ENCODE measurements at regions not wholly inside any gene's neighbourhood (a gene's known extent, or its start where the extent isn't known, plus 50 kb on each side); places are given as distances from the start of the nearest gene placed in this dataset.

DNA sequence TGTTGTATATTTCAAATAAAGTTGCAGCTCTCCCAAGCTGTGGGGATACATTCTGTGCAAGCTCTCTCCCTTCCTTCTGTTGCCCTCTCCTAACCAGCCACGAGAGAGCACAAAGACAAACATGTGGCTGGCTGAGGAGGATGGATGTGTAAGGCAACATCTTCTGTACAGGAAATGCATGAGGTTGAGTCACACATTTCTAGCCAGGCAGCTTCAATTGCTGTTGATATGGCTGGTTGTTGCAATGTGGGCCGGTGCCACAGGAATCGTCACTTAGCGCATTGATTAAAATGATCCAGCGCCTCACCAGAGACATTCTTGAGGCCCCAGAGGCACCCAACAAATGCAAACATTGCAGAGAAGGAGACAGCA is 207.1 kb downstream of the ICE1 start:
- Histone ChIP-seq H3K4me1 (ENCODE audit: control insufficient read depth, low read depth, low read length) (no peaks in the 10 kb centered on the region), H2BK5ac (ENCODE audit: low read length) (no peak overlapping the region), H3K23ac (ENCODE audit: low read length) (no peak overlapping the region), H3K79me1 (ENCODE audit: low read length) (no peaks in the 10 kb centered on the region), H3K56ac (ENCODE audit: low read length) (no peak overlapping the region), H4K8ac (ENCODE audit: low read depth, low read length) (no peak overlapping the region), H2BK15ac (replicated peaks; ENCODE audit: low read depth) (no peak overlapping the region), H3K4ac (ENCODE audit: low read depth, low read length) (no peak overlapping the region), H3K27ac (ENCODE audit: low read depth, low read length) (no peak overlapping the region), H2AK5ac (ENCODE audit: low read length) (no peak overlapping the region), H3K79me2 (ENCODE audit: control insufficient read depth, insufficient read depth, low read length) (no peaks in the 10 kb centered on the region), H2BK120ac (ENCODE audit: low read depth, low read length) (no peak overlapping the region), H3K27me3 (ENCODE audit: insufficient read depth, low read length, poor library complexity) (no peaks in the 10 kb centered on the region), H4K5ac (ENCODE audit: low read length) (no peak overlapping the region), H3K9ac (ENCODE audit: low read length) (no peak overlapping the region), H3K36me3 (ENCODE audit: control insufficient read depth, insufficient read depth, low read length) (no peaks in the 10 kb centered on the region), H3K4me3 (ENCODE audit: low read length) (no peak overlapping the region), H3K18ac (ENCODE audit: low read length) (no peak overlapping the region), H3K4me2 (ENCODE audit: low read length) (no peak overlapping the region)
- DNase-seq = no peak
- no CpG with 5 or more reads among the region's 5 CpGs for WGBS (ENCODE audit: extremely low coverage, insufficient coverage, low lambda C conversion rate)

DNA sequence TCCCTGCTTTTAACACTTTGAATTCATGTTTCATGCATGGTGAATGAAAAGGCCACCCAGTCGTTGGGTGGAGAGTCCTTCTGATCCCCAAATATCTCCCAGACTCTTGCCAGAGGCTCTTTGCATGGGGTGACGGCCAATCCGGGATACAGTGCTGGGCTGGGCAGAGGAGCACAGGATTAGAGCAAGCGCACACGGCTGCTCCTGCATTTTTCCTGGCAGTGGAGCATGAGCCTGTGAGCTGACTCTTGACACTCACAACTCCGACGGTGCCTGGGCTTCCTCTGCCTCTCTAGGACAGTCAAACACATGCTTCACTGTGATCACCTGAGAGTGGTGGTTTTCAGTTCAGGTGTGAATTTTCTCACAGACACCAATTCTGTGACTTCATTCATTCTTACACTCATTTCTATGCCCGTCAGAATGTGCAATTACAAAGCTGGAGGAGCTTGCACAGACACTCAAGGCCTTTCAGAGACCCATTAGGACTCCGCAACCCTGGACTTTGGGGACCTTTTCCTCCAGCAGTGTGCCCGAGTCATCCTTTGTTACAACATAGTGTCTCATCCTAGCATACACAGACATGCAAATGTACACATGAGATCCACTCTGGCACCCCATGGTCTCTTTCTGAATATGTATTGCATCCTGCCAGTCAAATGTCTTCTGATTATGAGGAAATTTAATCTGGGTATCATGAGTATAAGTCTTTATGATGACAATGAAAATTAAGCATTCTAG is 206.6 kb downstream of the ICE1 start:
- Histone ChIP-seq H4K5ac (ENCODE audit: low read length) (no peak overlapping the region), H3K56ac (ENCODE audit: low read length) (no peak overlapping the region), H2BK15ac (replicated peaks; ENCODE audit: low read depth) (no peak overlapping the region), H3K9ac (ENCODE audit: low read length) (no peak overlapping the region), H3K23ac (ENCODE audit: low read length) (no peak overlapping the region), H3K27me3 (ENCODE audit: insufficient read depth, low read length, poor library complexity) (no peaks in the 10 kb centered on the region), H2BK120ac (ENCODE audit: low read depth, low read length) (no peak overlapping the region), H3K27ac (ENCODE audit: low read depth, low read length) (no peak overlapping the region), H2AK5ac (ENCODE audit: low read length) (no peak overlapping the region), H3K4me1 (ENCODE audit: control insufficient read depth, low read depth, low read length) (no peaks in the 10 kb centered on the region), H3K36me3 (ENCODE audit: control insufficient read depth, insufficient read depth, low read length) (no peaks in the 10 kb centered on the region), H3K4ac (ENCODE audit: low read depth, low read length) (no peak overlapping the region), H3K79me1 (ENCODE audit: low read length) (no peaks in the 10 kb centered on the region), H2BK5ac (ENCODE audit: low read length) (no peak overlapping the region), H4K8ac (ENCODE audit: low read depth, low read length) (no peak overlapping the region), H3K4me2 (ENCODE audit: low read length) (no peak overlapping the region), H3K4me3 (ENCODE audit: low read length) (no peak overlapping the region), H3K18ac (ENCODE audit: low read length) (no peak overlapping the region), H3K79me2 (ENCODE audit: control insufficient read depth, insufficient read depth, low read length) (no peaks in the 10 kb centered on the region)
- DNase-seq = no peak
- whole genome bisulfite sequencing (ENCODE audit: extremely low coverage, insufficient coverage, low lambda C conversion rate) = no CpG with 5 or more reads among the region's 10 CpGs

DNA sequence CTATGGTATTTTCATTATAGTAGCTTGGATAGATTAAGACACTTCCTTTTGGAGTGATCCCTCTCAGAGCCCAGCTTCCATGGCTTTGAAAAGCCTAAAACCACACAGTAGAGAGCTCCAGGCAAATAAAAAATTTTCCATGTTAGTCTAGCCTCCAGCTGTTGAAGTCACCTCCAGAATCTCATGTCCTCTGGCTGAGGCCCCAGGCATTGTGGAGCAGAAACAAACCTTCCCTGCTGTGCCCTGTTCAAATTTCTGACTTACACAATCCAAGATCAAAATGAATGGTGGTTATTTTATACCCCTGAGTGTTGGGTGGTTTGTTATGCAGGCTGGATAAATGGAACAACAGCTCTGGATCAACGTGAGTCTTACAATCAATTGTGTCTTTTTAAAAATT is 203.9 kb downstream of the ICE1 start:
- H3K18ac ChIP-seq (ENCODE audit: low read length) = no peak overlapping the region
- H3K4me1 ChIP-seq (ENCODE audit: control insufficient read depth, low read depth, low read length) = no peaks in the 10 kb centered on the region
- no peak overlapping the region for H3K27ac ChIP-seq (ENCODE audit: low read depth, low read length)
- H3K56ac ChIP-seq (ENCODE audit: low read length) = no peak overlapping the region
- no peak overlapping the region for H3K4me3 ChIP-seq (ENCODE audit: low read length)
- H4K5ac ChIP-seq (ENCODE audit: low read length) = no peak overlapping the region
- H3K79me2 ChIP-seq (ENCODE audit: control insufficient read depth, insufficient read depth, low read length) = no peaks in the 10 kb centered on the region
- H3K4ac ChIP-seq (ENCODE audit: low read depth, low read length) = no peak overlapping the region
- no peak for DNase-seq
- H3K36me3 ChIP-seq (ENCODE audit: control insufficient read depth, insufficient read depth, low read length) = no peaks in the 10 kb centered on the region
- no peaks in the 10 kb centered on the region for H3K79me1 ChIP-seq (ENCODE audit: low read length)
- no peak overlapping the region for H2BK120ac ChIP-seq (ENCODE audit: low read depth, low read length)
- H3K27me3 ChIP-seq (ENCODE audit: insufficient read depth, low read length, poor library complexity) = no peaks in the 10 kb centered on the region
- H2BK15ac ChIP-seq (replicated peaks; ENCODE audit: low read depth) = no peak overlapping the region
- no peak overlapping the region for H3K9ac ChIP-seq (ENCODE audit: low read length)
- WGBS (ENCODE audit: extremely low coverage, insufficient coverage, low lambda C conversion rate) = no CpG with 5 or more reads among the region's 1 CpG
- no peak overlapping the region for H3K23ac ChIP-seq (ENCODE audit: low read length)
- no peak overlapping the region for H2AK5ac ChIP-seq (ENCODE audit: low read length)
- H3K4me2 ChIP-seq (ENCODE audit: low read length) = no peak overlapping the region
- no peak overlapping the region for H4K8ac ChIP-seq (ENCODE audit: low read depth, low read length)
- H2BK5ac ChIP-seq (ENCODE audit: low read length) = no peak overlapping the region

DNA sequence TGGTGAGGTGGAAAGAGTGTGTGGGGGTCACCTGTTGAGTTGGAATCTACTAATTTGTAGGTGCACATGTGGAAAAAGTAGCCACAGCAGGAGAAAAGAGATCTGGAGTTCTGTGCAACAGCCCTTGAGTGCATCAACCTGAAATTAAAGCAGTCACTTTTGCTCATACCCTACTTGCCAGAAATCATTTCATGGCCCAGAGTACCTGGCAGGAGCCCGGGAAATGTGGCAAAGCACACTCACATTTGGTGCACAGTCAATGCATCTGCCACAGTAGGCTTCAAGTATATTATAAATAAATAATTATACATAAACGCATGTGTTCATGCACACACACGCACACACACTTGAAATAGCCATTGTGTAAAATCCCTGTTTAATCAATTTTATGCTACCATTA is 203.0 kb downstream of the ICE1 start:
- no CpG with 5 or more reads among the region's 3 CpGs for WGBS (ENCODE audit: extremely low coverage, insufficient coverage, low lambda C conversion rate)

DNA sequence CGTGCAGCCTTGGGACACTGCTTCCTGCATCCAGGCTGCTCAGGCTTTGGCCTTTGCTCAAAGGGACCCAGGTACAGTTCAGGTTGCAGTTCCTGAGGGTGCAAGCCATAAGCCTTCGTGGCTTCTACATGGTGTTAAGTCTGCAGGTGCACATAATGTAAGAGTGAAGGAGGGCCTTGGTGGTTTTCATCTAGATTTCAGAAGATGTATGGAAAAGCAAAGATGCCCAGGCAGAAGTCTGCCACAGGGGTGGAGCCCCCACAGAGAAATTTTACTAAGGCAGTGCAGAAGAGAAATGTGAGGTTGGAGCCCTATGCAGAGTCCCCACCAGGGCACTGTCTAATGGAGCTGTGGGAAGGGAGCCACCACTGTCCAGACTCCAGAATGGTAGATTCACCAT is 200.9 kb downstream of the ICE1 start:
- Histone ChIP-seq H2BK5ac (ENCODE audit: low read length) (no peak overlapping the region), H3K4me3 (ENCODE audit: low read length) (no peak overlapping the region), H3K4me2 (ENCODE audit: low read length) (no peak overlapping the region), H2AK5ac (ENCODE audit: low read length) (no peak overlapping the region), H3K27ac (ENCODE audit: low read depth, low read length) (no peak overlapping the region), H3K4me1 (ENCODE audit: control insufficient read depth, low read depth, low read length) (no peaks in the 10 kb centered on the region), H2BK15ac (replicated peaks; ENCODE audit: low read depth) (no peak overlapping the region), H3K36me3 (ENCODE audit: control insufficient read depth, insufficient read depth, low read length) (no peaks in the 10 kb centered on the region), H3K56ac (ENCODE audit: low read length) (no peak overlapping the region), H3K23ac (ENCODE audit: low read length) (no peak overlapping the region), H3K27me3 (ENCODE audit: insufficient read depth, low read length, poor library complexity) (no peaks in the 10 kb centered on the region), H3K79me2 (ENCODE audit: control insufficient read depth, insufficient read depth, low read length) (no peaks in the 10 kb centered on the region), H2BK120ac (ENCODE audit: low read depth, low read length) (no peak overlapping the region), H4K8ac (ENCODE audit: low read depth, low read length) (no peak overlapping the region), H3K18ac (ENCODE audit: low read length) (no peak overlapping the region), H3K79me1 (ENCODE audit: low read length) (no peaks in the 10 kb centered on the region), H3K4ac (ENCODE audit: low read depth, low read length) (no peak overlapping the region), H4K5ac (ENCODE audit: low read length) (no peak overlapping the region), H3K9ac (ENCODE audit: low read length) (no peak overlapping the region)
- WGBS (ENCODE audit: extremely low coverage, insufficient coverage, low lambda C conversion rate) = no CpG with 5 or more reads among the region's 2 CpGs
- no peak for DNase-seq

More for the DNA sequence above, 203.0 kb downstream of the ICE1 start:
- Histone ChIP-seq H3K18ac (ENCODE audit: low read length) (no peak overlapping the region), H3K23ac (ENCODE audit: low read length) (no peak overlapping the region), H4K8ac (ENCODE audit: low read depth, low read length) (no peak overlapping the region), H2BK120ac (ENCODE audit: low read depth, low read length) (no peak overlapping the region), H3K79me1 (ENCODE audit: low read length) (no peaks in the 10 kb centered on the region), H3K27ac (ENCODE audit: low read depth, low read length) (no peak overlapping the region), H3K4me1 (ENCODE audit: control insufficient read depth, low read depth, low read length) (no peaks in the 10 kb centered on the region), H3K36me3 (ENCODE audit: control insufficient read depth, insufficient read depth, low read length) (no peaks in the 10 kb centered on the region), H3K79me2 (ENCODE audit: control insufficient read depth, insufficient read depth, low read length) (no peaks in the 10 kb centered on the region), H3K27me3 (ENCODE audit: insufficient read depth, low read length, poor library complexity) (no peaks in the 10 kb centered on the region), H3K56ac (ENCODE audit: low read length) (no peak overlapping the region), H4K5ac (ENCODE audit: low read length) (no peak overlapping the region), H3K4me2 (ENCODE audit: low read length) (no peak overlapping the region), H3K9ac (ENCODE audit: low read length) (no peak overlapping the region), H2BK15ac (replicated peaks; ENCODE audit: low read depth) (no peak overlapping the region), H2BK5ac (ENCODE audit: low read length) (no peak overlapping the region), H3K4me3 (ENCODE audit: low read length) (no peak overlapping the region), H3K4ac (ENCODE audit: low read depth, low read length) (no peak overlapping the region), H2AK5ac (ENCODE audit: low read length) (no peak overlapping the region)
- DNase-seq = no peak

DNA sequence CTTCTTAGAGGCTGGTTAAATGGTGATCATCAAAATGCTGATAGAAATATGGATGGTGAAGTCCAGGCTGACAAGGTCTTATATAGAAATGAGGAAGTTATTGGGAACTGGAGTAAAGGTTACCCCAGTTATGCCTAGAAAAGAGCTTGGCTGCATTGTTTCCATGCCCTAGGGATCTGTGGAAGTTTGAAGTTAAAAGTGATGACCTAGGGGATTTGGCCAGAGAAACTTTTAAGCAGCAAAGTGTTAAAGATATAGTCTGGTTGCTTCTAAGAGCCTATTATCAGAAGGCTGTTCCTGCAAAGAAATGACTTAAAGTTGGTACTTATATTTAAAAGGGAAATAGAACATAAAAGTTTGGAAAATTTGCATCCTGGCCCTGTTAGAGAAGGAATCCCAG is 200.3 kb downstream of the ICE1 start:
- no peak overlapping the region for H2BK15ac ChIP-seq (replicated peaks; ENCODE audit: low read depth)
- H4K8ac ChIP-seq (ENCODE audit: low read depth, low read length) = no peak overlapping the region
- H3K18ac ChIP-seq (ENCODE audit: low read length) = no peak overlapping the region
- no peak overlapping the region for H3K56ac ChIP-seq (ENCODE audit: low read length)
- no peak overlapping the region for H2AK5ac ChIP-seq (ENCODE audit: low read length)
- no peaks in the 10 kb centered on the region for H3K36me3 ChIP-seq (ENCODE audit: control insufficient read depth, insufficient read depth, low read length)
- H3K4ac ChIP-seq (ENCODE audit: low read depth, low read length) = no peak overlapping the region
- no peak overlapping the region for H3K9ac ChIP-seq (ENCODE audit: low read length)
- no peaks in the 10 kb centered on the region for H3K27me3 ChIP-seq (ENCODE audit: insufficient read depth, low read length, poor library complexity)
- no peak overlapping the region for H2BK5ac ChIP-seq (ENCODE audit: low read length)
- no peaks in the 10 kb centered on the region for H3K4me1 ChIP-seq (ENCODE audit: control insufficient read depth, low read depth, low read length)
- H3K27ac ChIP-seq (ENCODE audit: low read depth, low read length) = no peak overlapping the region
- H3K23ac ChIP-seq (ENCODE audit: low read length) = no peak overlapping the region
- no peaks in the 10 kb centered on the region for H3K79me1 ChIP-seq (ENCODE audit: low read length)
- DNase-seq = no peak
- H2BK120ac ChIP-seq (ENCODE audit: low read depth, low read length) = no peak overlapping the region
- H3K4me3 ChIP-seq (ENCODE audit: low read length) = no peak overlapping the region
- no peaks in the 10 kb centered on the region for H3K79me2 ChIP-seq (ENCODE audit: control insufficient read depth, insufficient read depth, low read length)
- no peak overlapping the region for H3K4me2 ChIP-seq (ENCODE audit: low read length)
- no peak overlapping the region for H4K5ac ChIP-seq (ENCODE audit: low read length)

All from mesendoderm (in vitro differentiated cells).